ENCODE measurements at regions not wholly inside any gene's neighbourhood (a gene's known extent, or its start where the extent isn't known, plus 50 kb on each side); places are given as distances from the start of the nearest gene placed in this dataset.
"Not testable (repeated sequence)": the region's sequence is repeated elsewhere in the genome, so short reads cannot be mapped to it uniquely, and the experiment has no call there.

DNA sequence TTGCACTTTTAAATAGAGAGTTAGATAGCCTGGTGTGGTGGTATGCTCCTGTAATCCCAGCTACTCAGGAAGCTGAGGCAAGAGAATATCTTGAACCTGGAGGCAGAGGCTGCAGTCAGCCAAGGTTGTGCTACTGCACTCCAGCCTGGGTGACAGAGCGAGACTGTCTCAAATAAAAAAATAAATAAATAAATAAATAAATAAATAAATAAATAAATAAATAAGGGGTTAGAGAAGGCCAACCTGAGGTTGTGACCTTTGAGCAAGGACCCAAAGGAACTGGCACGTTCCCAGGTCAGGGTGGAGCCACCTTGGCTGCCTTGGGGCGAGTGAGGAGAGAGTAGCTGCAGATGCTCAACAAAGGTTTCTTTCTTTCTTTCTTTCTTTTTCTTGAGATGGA is 65.3 kb upstream of the TENM4 start:
- no peaks in the 10 kb centered on the region for H3K9me3 ChIP-seq (ENCODE audit: insufficient read depth, low read depth, low read length)
- H4K12ac ChIP-seq (ENCODE audit: low read depth, low read length), result no peak overlapping the region
- no CpG with 5 or more reads among the region's 3 CpGs for WGBS (ENCODE audit: extremely low coverage, insufficient coverage, insufficient read length)
- H3K9ac ChIP-seq (ENCODE audit: low read length), result no peak overlapping the region
- no peak overlapping the region for H2AK5ac ChIP-seq (ENCODE audit: low read length)
- no peak overlapping the region for H3K14ac ChIP-seq (ENCODE audit: low read length)
- no peak overlapping the region for H3K18ac ChIP-seq (ENCODE audit: low read length)
- H3K4ac ChIP-seq (ENCODE audit: low read depth, low read length), result no peak overlapping the region
- no peaks in the 10 kb centered on the region for H3K27me3 ChIP-seq (ENCODE audit: insufficient read depth, low read length)
- H3K23ac ChIP-seq (ENCODE audit: low read length), result no peak overlapping the region
- no peak overlapping the region for H2BK120ac ChIP-seq (ENCODE audit: insufficient read depth, low read length, poor library complexity)
- H2BK5ac ChIP-seq (ENCODE audit: low read depth, low read length, poor library complexity), result no peak overlapping the region
- H3K36me3 ChIP-seq (ENCODE audit: control insufficient read depth in 1 of 2, insufficient read depth in 2 of 2, low read length in 2 of 2), result no peaks in the 10 kb centered on the region
- DNase-seq, result no peak
- no peak overlapping the region for H4K8ac ChIP-seq (ENCODE audit: low read depth, low read length)
- no peaks in the 10 kb centered on the region for H3K79me1 ChIP-seq (ENCODE audit: low read length)
- H3K4me1 ChIP-seq (ENCODE audit: control insufficient read depth in 1 of 2, insufficient read depth in 2 of 2, low read length in 2 of 2), result peaks cover 1 to 2% of the 10 kb centered on the region in 2 experiments
- H2AFZ ChIP-seq (ENCODE audit: insufficient read depth, low read length, poor library complexity), result no peak overlapping the region
- H4K91ac ChIP-seq (ENCODE audit: low read depth, low read length), result no peak overlapping the region
- no peak overlapping the region for H3K4me2 ChIP-seq (ENCODE audit: low read length)
- H3K4me3 ChIP-seq (ENCODE audit: low read depth, low read length), result no peak overlapping the region
- no peak overlapping the region for H3K27ac ChIP-seq (ENCODE audit: low read depth, low read length)
- no peak overlapping the region for H2BK12ac ChIP-seq (ENCODE audit: low read length)
- H3K79me2 ChIP-seq (ENCODE audit: control insufficient read depth, insufficient read depth, low read length, poor library complexity), result no peaks in the 10 kb centered on the region

DNA sequence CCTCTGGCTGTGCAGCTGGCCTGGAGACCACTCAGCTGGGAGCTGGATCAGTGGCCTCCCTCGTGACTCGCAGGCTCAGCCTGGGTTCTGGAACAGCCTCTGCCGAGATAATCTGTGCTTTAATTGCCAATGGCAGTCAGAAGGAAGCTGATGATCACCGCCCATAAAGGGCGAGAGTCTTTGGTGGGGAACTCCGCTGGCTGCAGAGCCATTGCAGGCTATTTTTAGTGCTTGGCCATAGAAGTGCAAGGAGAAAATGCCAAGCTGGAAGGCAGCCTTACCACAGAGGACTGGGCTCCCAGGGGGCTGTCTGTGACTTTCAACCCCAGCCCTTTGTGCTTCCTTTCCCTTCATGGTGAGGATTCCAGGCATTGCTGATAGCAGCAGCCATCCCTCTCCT is 62.2 kb upstream of the TENM4 start:
- no peak overlapping the region for H3K27ac ChIP-seq (ENCODE audit: low read depth, low read length)
- H2AK5ac ChIP-seq (ENCODE audit: low read length), result no peak overlapping the region
- no peak overlapping the region for H3K9ac ChIP-seq (ENCODE audit: low read length)
- H3K36me3 ChIP-seq (ENCODE audit: control insufficient read depth in 1 of 2, insufficient read depth in 2 of 2, low read length in 2 of 2), result no peaks in the 10 kb centered on the region
- no peak overlapping the region for H4K91ac ChIP-seq (ENCODE audit: low read depth, low read length)
- DNase-seq, result no peak
- H3K4me3 ChIP-seq (ENCODE audit: low read depth, low read length), result no peak overlapping the region
- H2BK12ac ChIP-seq (ENCODE audit: low read length), result no peak overlapping the region
- WGBS (ENCODE audit: extremely low coverage, insufficient coverage, insufficient read length), result no CpG with 5 or more reads among the region's 6 CpGs
- no peaks in the 10 kb centered on the region for H3K79me1 ChIP-seq (ENCODE audit: low read length)
- H3K4me1 ChIP-seq (ENCODE audit: control insufficient read depth in 1 of 2, insufficient read depth in 2 of 2, low read length in 2 of 2), result no peaks in the 10 kb centered on the region
- H3K9me3 ChIP-seq (ENCODE audit: insufficient read depth, low read depth, low read length), result no peaks in the 10 kb centered on the region
- no peak overlapping the region for H2AFZ ChIP-seq (ENCODE audit: insufficient read depth, low read length, poor library complexity)
- no peak overlapping the region for H4K12ac ChIP-seq (ENCODE audit: low read depth, low read length)
- no peak overlapping the region for H3K14ac ChIP-seq (ENCODE audit: low read length)
- H3K4ac ChIP-seq (ENCODE audit: low read depth, low read length), result no peak overlapping the region
- H4K8ac ChIP-seq (ENCODE audit: low read depth, low read length), result no peak overlapping the region
- H2BK120ac ChIP-seq (ENCODE audit: insufficient read depth, low read length, poor library complexity), result no peak overlapping the region
- H2BK5ac ChIP-seq (ENCODE audit: low read depth, low read length, poor library complexity), result no peak overlapping the region
- no peaks in the 10 kb centered on the region for H3K79me2 ChIP-seq (ENCODE audit: control insufficient read depth, insufficient read depth, low read length, poor library complexity)
- no peak overlapping the region for H3K18ac ChIP-seq (ENCODE audit: low read length)
- no peaks in the 10 kb centered on the region for H3K27me3 ChIP-seq (ENCODE audit: insufficient read depth, low read length)
- H3K23ac ChIP-seq (ENCODE audit: low read length), result no peak overlapping the region
- no peak overlapping the region for H3K4me2 ChIP-seq (ENCODE audit: low read length)

DNA sequence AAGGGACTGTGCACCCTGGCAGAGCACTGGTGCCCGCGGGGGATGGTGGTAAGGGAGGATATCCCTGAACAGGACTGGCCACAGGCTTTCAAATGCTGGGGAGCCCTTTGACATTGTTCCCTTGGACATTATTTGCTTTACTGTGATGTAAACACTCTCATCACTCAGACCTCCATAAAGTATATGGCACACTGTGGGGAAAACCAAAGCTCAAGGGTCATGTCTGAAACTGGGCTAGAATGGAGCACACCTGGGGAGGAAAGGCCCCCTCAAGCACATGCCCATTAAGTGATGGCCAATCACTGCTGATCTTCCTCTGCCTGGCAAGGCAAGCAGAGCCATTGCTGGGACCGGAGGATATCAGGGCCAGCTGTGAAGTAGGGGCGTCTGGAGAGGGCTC is 60.9 kb upstream of the TENM4 start:
- WGBS (ENCODE audit: extremely low coverage, insufficient coverage, insufficient read length), result no CpG with 5 or more reads among the region's 4 CpGs
- no peaks in the 10 kb centered on the region for H3K79me1 ChIP-seq (ENCODE audit: low read length)
- no peaks in the 10 kb centered on the region for H3K27me3 ChIP-seq (ENCODE audit: insufficient read depth, low read length)

DNA sequence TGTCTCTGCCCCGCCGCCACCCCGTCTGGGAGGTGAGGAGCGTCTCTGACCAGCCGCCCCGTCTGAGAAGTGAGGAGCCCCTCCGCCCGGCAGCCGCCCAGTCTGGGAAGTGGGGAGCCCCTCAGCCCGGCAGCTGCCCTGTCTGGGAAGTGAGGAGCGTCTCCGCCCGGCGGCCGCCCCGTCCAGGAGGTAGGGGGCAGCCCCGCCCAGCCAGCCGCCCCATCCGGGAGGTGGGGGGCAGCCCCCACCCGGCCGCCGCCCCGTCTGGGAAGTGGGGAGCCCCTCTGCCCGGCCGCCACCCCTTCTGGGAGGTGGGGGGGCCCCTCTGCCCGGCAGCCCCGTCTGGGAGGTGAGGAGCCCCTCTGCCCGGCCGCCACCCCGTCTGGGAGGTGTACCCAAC is 59.1 kb upstream of the TENM4 start:
- H3K27ac ChIP-seq (ENCODE audit: low read depth, low read length); H3K79me1 ChIP-seq (ENCODE audit: low read length); H3K9me3 ChIP-seq (ENCODE audit: insufficient read depth, low read depth, low read length); H4K91ac ChIP-seq (ENCODE audit: low read depth, low read length); H3K18ac ChIP-seq (ENCODE audit: low read length); H2AFZ ChIP-seq (ENCODE audit: insufficient read depth, low read length, poor library complexity); H3K36me3 ChIP-seq (ENCODE audit: control insufficient read depth in 1 of 2, insufficient read depth in 2 of 2, low read length in 2 of 2); H3K14ac ChIP-seq (ENCODE audit: low read length); H3K4me3 ChIP-seq (ENCODE audit: low read depth, low read length); H3K4me2 ChIP-seq (ENCODE audit: low read length); H3K27me3 ChIP-seq (ENCODE audit: insufficient read depth, low read length); H4K12ac ChIP-seq (ENCODE audit: low read depth, low read length); H2AK5ac ChIP-seq (ENCODE audit: low read length); H3K4ac ChIP-seq (ENCODE audit: low read depth, low read length); H2BK5ac ChIP-seq (ENCODE audit: low read depth, low read length, poor library complexity); H4K8ac ChIP-seq (ENCODE audit: low read depth, low read length); H2BK12ac ChIP-seq (ENCODE audit: low read length); H3K4me1 ChIP-seq (ENCODE audit: control insufficient read depth in 1 of 2, insufficient read depth in 2 of 2, low read length in 2 of 2); H3K79me2 ChIP-seq (ENCODE audit: control insufficient read depth, insufficient read depth, low read length, poor library complexity); DNase-seq; H3K23ac ChIP-seq (ENCODE audit: low read length); H3K9ac ChIP-seq (ENCODE audit: low read length); H2BK120ac ChIP-seq (ENCODE audit: insufficient read depth, low read length, poor library complexity): not testable (repeated sequence)
- WGBS (ENCODE audit: extremely low coverage, insufficient coverage, insufficient read length), result no CpG with 5 or more reads among the region's 30 CpGs

More for the DNA sequence above, 60.9 kb upstream of the TENM4 start:
- Histone ChIP-seq H2AK5ac (ENCODE audit: low read length) (no peak overlapping the region), H3K18ac (ENCODE audit: low read length) (no peak overlapping the region), H3K36me3 (ENCODE audit: control insufficient read depth in 1 of 2, insufficient read depth in 2 of 2, low read length in 2 of 2) (no peaks in the 10 kb centered on the region), H3K9ac (ENCODE audit: low read length) (no peak overlapping the region), H4K8ac (ENCODE audit: low read depth, low read length) (no peak overlapping the region), H3K9me3 (ENCODE audit: insufficient read depth, low read depth, low read length) (no peaks in the 10 kb centered on the region), H3K4ac (ENCODE audit: low read depth, low read length) (no peak overlapping the region), H3K23ac (ENCODE audit: low read length) (no peak overlapping the region), H3K79me2 (ENCODE audit: control insufficient read depth, insufficient read depth, low read length, poor library complexity) (no peaks in the 10 kb centered on the region), H3K4me2 (ENCODE audit: low read length) (no peak overlapping the region), H2BK12ac (ENCODE audit: low read length) (no peak overlapping the region), H2BK5ac (ENCODE audit: low read depth, low read length, poor library complexity) (no peak overlapping the region), H4K91ac (ENCODE audit: low read depth, low read length) (no peak overlapping the region), H3K14ac (ENCODE audit: low read length) (no peak overlapping the region), H3K27ac (ENCODE audit: low read depth, low read length) (no peak overlapping the region), H3K4me1 (ENCODE audit: control insufficient read depth in 1 of 2, insufficient read depth in 2 of 2, low read length in 2 of 2) (no peaks in the 10 kb centered on the region), H2BK120ac (ENCODE audit: insufficient read depth, low read length, poor library complexity) (no peak overlapping the region), H2AFZ (ENCODE audit: insufficient read depth, low read length, poor library complexity) (no peak overlapping the region), H3K4me3 (ENCODE audit: low read depth, low read length) (no peak overlapping the region), H4K12ac (ENCODE audit: low read depth, low read length) (no peak overlapping the region)
- DNase-seq, result no peak

All from trophoblast cell (in vitro differentiated cells and primary cell).